ENCODE measurements at regions not wholly inside any gene's neighbourhood (a gene's known extent, or its start where the extent isn't known, plus 50 kb on each side); places are given as distances from the start of the nearest gene placed in this dataset.

- no peak overlapping the region for H4K5ac ChIP-seq (ENCODE audit: insufficient read length, low read depth, low read length)
- Mint-ChIP-seq H3K4me1 (no peaks in the 10 kb centered on the region), H3K27me3 (ENCODE audit: low read depth) (peaks cover 4% of the 10 kb centered on the region), H3K4me3 (no peak overlapping the region), H3K27ac (no peak overlapping the region), H3K9me3 (no peaks in the 10 kb centered on the region), H3K36me3 (ENCODE audit: insufficient read depth in 1 of 3, low read depth in 3 of 3) (no peaks in the 10 kb centered on the region)
- DNase-seq = no peak
- H3K4me2 ChIP-seq (ENCODE audit: insufficient read depth, insufficient read length, low read length) = no peak overlapping the region
- H3K79me1 ChIP-seq (ENCODE audit: insufficient read depth, low read depth, low read length, poor library complexity, severe bottlenecking) = no peaks in the 10 kb centered on the region
- no peaks in the 10 kb centered on the region for H3K4me1 ChIP-seq (ENCODE audit: insufficient read depth, low read length)
- H4K91ac ChIP-seq (ENCODE audit: insufficient read length, low read depth, low read length) = no peak overlapping the region
- H4K8ac ChIP-seq (replicated peaks; ENCODE audit: insufficient read length, low read depth, low read length) = no peak overlapping the region
- H3K27me3 ChIP-seq (ENCODE audit: insufficient read depth, low read length) = no peaks in the 10 kb centered on the region
- H3K56ac ChIP-seq (ENCODE audit: insufficient read length, low read depth, low read length) = no peak overlapping the region
- no peak overlapping the region for H3K18ac ChIP-seq (ENCODE audit: insufficient read length, low read depth, low read length)
- no peaks in the 10 kb centered on the region for H3K23me2 ChIP-seq (ENCODE audit: insufficient read length, low read depth, low read length, poor library complexity, severe bottlenecking)
- no peak overlapping the region for H3K14ac ChIP-seq (ENCODE audit: insufficient read depth, low read length)
- TF ChIP-seq, protein P1, sequence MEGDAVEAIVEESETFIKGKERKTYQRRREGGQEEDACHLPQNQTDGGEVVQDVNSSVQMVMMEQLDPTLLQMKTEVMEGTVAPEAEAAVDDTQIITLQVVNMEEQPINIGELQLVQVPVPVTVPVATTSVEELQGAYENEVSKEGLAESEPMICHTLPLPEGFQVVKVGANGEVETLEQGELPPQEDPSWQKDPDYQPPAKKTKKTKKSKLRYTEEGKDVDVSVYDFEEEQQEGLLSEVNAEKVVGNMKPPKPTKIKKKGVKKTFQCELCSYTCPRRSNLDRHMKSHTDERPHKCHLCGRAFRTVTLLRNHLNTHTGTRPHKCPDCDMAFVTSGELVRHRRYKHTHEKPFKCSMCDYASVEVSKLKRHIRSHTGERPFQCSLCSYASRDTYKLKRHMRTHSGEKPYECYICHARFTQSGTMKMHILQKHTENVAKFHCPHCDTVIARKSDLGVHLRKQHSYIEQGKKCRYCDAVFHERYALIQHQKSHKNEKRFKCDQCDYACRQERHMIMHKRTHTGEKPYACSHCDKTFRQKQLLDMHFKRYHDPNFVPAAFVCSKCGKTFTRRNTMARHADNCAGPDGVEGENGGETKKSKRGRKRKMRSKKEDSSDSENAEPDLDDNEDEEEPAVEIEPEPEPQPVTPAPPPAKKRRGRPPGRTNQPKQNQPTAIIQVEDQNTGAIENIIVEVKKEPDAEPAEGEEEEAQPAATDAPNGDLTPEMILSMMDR (conservative IDR thresholded peaks at IDR 0.05) = no peak
- no peaks in the 10 kb centered on the region for H3K9me3 ChIP-seq (ENCODE audit: control insufficient read depth, low read depth, low read length)
- no peaks in the 10 kb centered on the region for H3K79me2 ChIP-seq (ENCODE audit: insufficient read depth, low read length)
- H3K9ac ChIP-seq (ENCODE audit: extremely low read depth, insufficient read length, low read length) = no peak overlapping the region
- H2AK5ac ChIP-seq (ENCODE audit: insufficient read length, low read length) = no peak overlapping the region
- no peak overlapping the region for H3T11ph ChIP-seq (ENCODE audit: low read length)
- H2BK120ac ChIP-seq (ENCODE audit: low read depth, low read length, poor library complexity, severe bottlenecking) = no peak overlapping the region
- no peaks in the 10 kb centered on the region for H4K20me1 ChIP-seq (ENCODE audit: control insufficient read depth, insufficient read depth, insufficient read length)
- no CpG with 5 or more reads among the region's 2 CpGs for WGBS (ENCODE audit: extremely low coverage, insufficient read length, low lambda C conversion rate)
- no peak overlapping the region for H2BK5ac ChIP-seq (ENCODE audit: insufficient read length, low read length)
- H2BK15ac ChIP-seq (ENCODE audit: low read depth, low read length) = no peak overlapping the region
- no peak overlapping the region for H2AFZ ChIP-seq (ENCODE audit: low read length)
- H2BK12ac ChIP-seq (ENCODE audit: insufficient read length, low read depth, low read length) = no peak overlapping the region
- H3K23ac ChIP-seq (ENCODE audit: insufficient read length, low read depth, low read length) = no peak overlapping the region
- no peak overlapping the region for H3K4ac ChIP-seq (ENCODE audit: low read depth, low read length)
- H2BK20ac ChIP-seq (ENCODE audit: low read depth, low read length, poor library complexity, severe bottlenecking) = no peak overlapping the region
- no peak overlapping the region for H3K27ac ChIP-seq (ENCODE audit: insufficient read length, low read depth, low read length)
Observed at GRCh38 chr9:118058227-118058626, 354.0 kb downstream of the TLR4 start.

Measured in H9 (cell line).